ENCODE measurements at regions not wholly inside any gene's neighbourhood (a gene's known extent, or its start where the extent isn't known, plus 50 kb on each side); places are given as distances from the start of the nearest gene placed in this dataset.

DNA sequence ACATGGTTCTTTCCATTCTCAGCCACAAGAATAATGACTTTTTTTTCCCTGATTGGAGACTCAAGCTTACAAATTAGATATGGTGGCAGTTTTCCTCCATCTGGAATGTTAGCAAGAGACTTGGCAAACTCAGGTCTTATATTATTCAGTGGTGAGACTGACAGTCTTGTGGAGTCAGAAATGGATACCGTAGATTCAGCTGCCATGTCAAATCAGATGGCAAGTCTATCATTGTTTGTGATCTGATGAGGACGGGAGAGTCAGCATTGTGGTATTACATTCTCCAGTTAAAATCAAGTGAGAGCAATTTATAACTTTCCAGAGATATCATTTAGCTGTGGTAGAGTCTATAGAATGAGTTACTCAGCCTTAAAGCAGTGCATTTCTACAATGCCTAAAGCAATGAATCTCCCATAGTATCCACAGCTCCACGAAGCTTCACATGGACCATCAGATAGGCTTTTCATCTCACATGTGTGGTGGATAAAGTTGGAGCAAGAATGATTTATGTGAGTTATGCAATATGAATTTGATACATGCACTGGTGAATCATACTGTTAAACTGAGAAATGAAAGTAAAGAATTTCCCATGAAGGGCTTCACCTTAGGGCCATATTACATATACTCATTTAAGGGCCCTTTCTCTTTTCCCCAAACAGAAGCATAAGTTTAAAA lies 430.6 kb downstream of the ZNF608 start:
- no peaks in the 10 kb centered on the region for H3K9me3 ChIP-seq (ENCODE audit: low read length)
- no peak overlapping the region for H3K9ac ChIP-seq (ENCODE audit: insufficient read depth, low read depth, low read length)
- H3K36me3 ChIP-seq (replicated peaks in 1 of 2; ENCODE audit: control insufficient read depth in 1 of 2, insufficient read depth in 2 of 2, low read length in 2 of 2), result no peaks in the 10 kb centered on the region
- H2AFZ ChIP-seq (ENCODE audit: low read length), result no peak overlapping the region
- H3K79me2 ChIP-seq (ENCODE audit: insufficient read depth, low read length), result no peaks in the 10 kb centered on the region
- no peaks in the 10 kb centered on the region for H3K27me3 ChIP-seq (ENCODE audit: control insufficient read depth in 1 of 2, insufficient read depth in 2 of 2, low read length in 2 of 2)
- in situ Hi-C loops (cut with HindIII; ENCODE audit: extremely low pct_ligation_motif_present, low pct_unique_long_range_greater_than_20kb), result no loop called here
- no peak overlapping the region for H3K27ac ChIP-seq (ENCODE audit: extremely low read length, insufficient read depth, low read length)
- no peak for FAIRE-seq
- DNase-seq (ENCODE audit: low spot score), result no peak
- H3K4me2 ChIP-seq (ENCODE audit: low read depth, low read length), result no peak overlapping the region
- H3K4me1 ChIP-seq (ENCODE audit: insufficient read depth, low read length), result no peaks in the 10 kb centered on the region
- H3K4me3 ChIP-seq (replicated peaks in 1 of 3; ENCODE audit: insufficient read depth in 1 of 3, low read depth in 2 of 3, low read length in 3 of 3), result no peak overlapping the region
- 6% methylated on average over 3 of the region's 3 CpGs for WGBS (ENCODE audit: low lambda C conversion rate)
- intact Hi-C loops (cut with micrococcal nuclease; ENCODE audit: unreplicated experiment), result no loop called here
- POLR2A ChIA-PET, result no interaction called here
- ATAC-seq, result no peak
- TF ChIP-seq KLF6 (CRISPR knock-in tag; IDR thresholded peaks at IDR 0.05) (no peak), ZNF674 (CRISPR knock-in tag; IDR thresholded peaks at IDR 0.05; ENCODE audit: low read depth) (no peak)
- no TSS peak for BruUV-seq (replicated peaks)
- H4K20me1 ChIP-seq (ENCODE audit: insufficient read depth, low read length), result no peaks in the 10 kb centered on the region
- CTCF ChIA-PET (ENCODE audit: low intra/inter-chr PET ratio, low total read pairs), result no interaction called here

DNA sequence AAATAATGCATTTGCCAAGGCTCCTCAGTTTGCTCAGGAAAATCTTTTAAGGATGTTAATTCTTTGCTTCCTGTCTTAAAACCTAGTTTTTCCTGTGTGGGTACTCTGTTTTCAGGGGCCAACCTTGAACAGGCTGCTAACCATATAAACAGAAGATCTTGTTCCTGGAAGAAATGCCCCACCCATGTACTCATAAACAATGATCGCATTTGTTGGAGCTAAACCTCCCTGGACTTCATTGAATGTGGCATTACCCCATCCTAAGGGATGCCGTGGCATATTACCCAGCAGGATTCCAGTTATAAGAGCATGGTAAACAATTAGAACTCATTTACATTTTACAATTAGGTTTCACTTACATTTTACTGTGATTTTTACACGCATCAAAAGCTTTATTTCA lies 436.0 kb downstream of the ZNF608 start:
- DNase-seq (ENCODE audit: low spot score), result no peak
- H4K20me1 ChIP-seq (ENCODE audit: insufficient read depth, low read length), result no peaks in the 10 kb centered on the region
- H3K36me3 ChIP-seq (replicated peaks in 1 of 2; ENCODE audit: control insufficient read depth in 1 of 2, insufficient read depth in 2 of 2, low read length in 2 of 2), result no peaks in the 10 kb centered on the region
- H3K27me3 ChIP-seq (ENCODE audit: control insufficient read depth in 1 of 2, insufficient read depth in 2 of 2, low read length in 2 of 2), result no peaks in the 10 kb centered on the region
- CTCF ChIA-PET (ENCODE audit: low intra/inter-chr PET ratio, low total read pairs), result no interaction called here
- TF ChIP-seq ATF1 (CRISPR knock-in tag; IDR thresholded peaks at IDR 0.05), result no peak
- H3K27ac ChIP-seq (ENCODE audit: extremely low read length, insufficient read depth, low read length), result no peak overlapping the region
- H3K4me1 ChIP-seq (ENCODE audit: insufficient read depth, low read length), result no peaks in the 10 kb centered on the region
- FAIRE-seq, result no peak
- no peaks in the 10 kb centered on the region for H3K9me3 ChIP-seq (ENCODE audit: low read length)
- H3K4me3 ChIP-seq (replicated peaks in 1 of 3; ENCODE audit: insufficient read depth in 1 of 3, low read depth in 2 of 3, low read length in 3 of 3), result no peak overlapping the region
- BruUV-seq (replicated peaks), result no TSS peak
- ATAC-seq, result no peak
- intact Hi-C loops (cut with micrococcal nuclease; ENCODE audit: unreplicated experiment), result no loop called here
- POLR2A ChIA-PET, result no interaction called here
- no peak overlapping the region for H2AFZ ChIP-seq (ENCODE audit: low read length)
- no peak overlapping the region for H3K4me2 ChIP-seq (ENCODE audit: low read depth, low read length)
- in situ Hi-C loops (cut with HindIII; ENCODE audit: extremely low pct_ligation_motif_present, low pct_unique_long_range_greater_than_20kb), result no loop called here
- no peak overlapping the region for H3K9ac ChIP-seq (ENCODE audit: insufficient read depth, low read depth, low read length)
- no peaks in the 10 kb centered on the region for H3K79me2 ChIP-seq (ENCODE audit: insufficient read depth, low read length)
- WGBS (ENCODE audit: low lambda C conversion rate), result 26% methylated on average over 3 of the region's 3 CpGs
